ENCODE measurements at regions not wholly inside any gene's neighbourhood (a gene's known extent, or its start where the extent isn't known, plus 50 kb on each side); places are given as distances from the start of the nearest gene placed in this dataset.
"Not testable (repeated sequence)": the region's sequence is repeated elsewhere in the genome, so short reads cannot be mapped to it uniquely, and the experiment has no call there.

- Histone ChIP-seq H3K4me2 (no peak overlapping the region), H3K4me3 (no peak overlapping the region), H3K27ac (no peak overlapping the region), H3K27me3 (no peaks in the 10 kb centered on the region), H3K9ac (no peak overlapping the region), H3K9me3 (no peaks in the 10 kb centered on the region), H3K4me1 (no peaks in the 10 kb centered on the region), H3K36me3 (no peaks in the 10 kb centered on the region), H4K20me1 (no peaks in the 10 kb centered on the region)
- TF ChIP-seq Cebpa-rat (IDR thresholded peaks at IDR 0.05), result no peak
These were observed 961.1 kb upstream of the EDIL3 start for GRCh38 chr5:85345818-85346217.

GRCh38 chr5:85357309-85357708, 972.6 kb upstream of the EDIL3 start:
- H3K4me1 ChIP-seq, result no peaks in the 10 kb centered on the region
- no peaks in the 10 kb centered on the region for H4K20me1 ChIP-seq
- H3K9ac ChIP-seq, result no peak overlapping the region
- H3K4me3 ChIP-seq, result no peak overlapping the region
- no peaks in the 10 kb centered on the region for H3K9me3 ChIP-seq
- no peak overlapping the region for H3K4me2 ChIP-seq
- no peak for TF ChIP-seq Cebpa-rat (IDR thresholded peaks at IDR 0.05)
- H3K27ac ChIP-seq, result no peak overlapping the region
- no peaks in the 10 kb centered on the region for H3K36me3 ChIP-seq
- H3K27me3 ChIP-seq, result no peaks in the 10 kb centered on the region

GRCh38 chr5:85375525-85375924, 990.8 kb upstream of the EDIL3 start:
- no peak for TF ChIP-seq Cebpa-rat (IDR thresholded peaks at IDR 0.05)
- Histone ChIP-seq H3K9me3 (no peaks in the 10 kb centered on the region), H3K9ac (no peak overlapping the region), H3K27me3 (no peaks in the 10 kb centered on the region; the same call in 1 of the 2 replicates), H3K4me3 (no peak overlapping the region), H3K36me3 (no peaks in the 10 kb centered on the region), H4K20me1 (no peaks in the 10 kb centered on the region), H3K4me1 (peaks cover 12% of the 10 kb centered on the region), H3K27ac (no peak overlapping the region), H3K4me2 (peak overlapping the region; percentile 51)

GRCh38 chr5:85388770-85389169, 1004.1 kb upstream of the EDIL3 start:
- TF ChIP-seq Cebpa-rat (IDR thresholded peaks at IDR 0.05), result no peak
- H3K4me2 ChIP-seq, result no peak overlapping the region
- no peaks in the 10 kb centered on the region for H3K9me3 ChIP-seq
- no peaks in the 10 kb centered on the region for H4K20me1 ChIP-seq
- H3K4me3 ChIP-seq, result no peak overlapping the region
- H3K27me3 ChIP-seq, result no peaks in the 10 kb centered on the region
- H3K27ac ChIP-seq, result no peak overlapping the region
- no peaks in the 10 kb centered on the region for H3K36me3 ChIP-seq
- H3K9ac ChIP-seq, result no peak overlapping the region
- H3K4me1 ChIP-seq, result no peaks in the 10 kb centered on the region

- not testable (repeated sequence) for H3K4me1 ChIP-seq, H3K9ac ChIP-seq, H3K4me2 ChIP-seq, H3K4me3 ChIP-seq, H3K27ac ChIP-seq, H3K27me3 ChIP-seq, H3K36me3 ChIP-seq, H4K20me1 ChIP-seq, H3K9me3 ChIP-seq
These were observed 1007.6 kb upstream of the EDIL3 start for GRCh38 chr5:85392309-85392708.

GRCh38 chr5:85395526-85395925, 1010.8 kb upstream of the EDIL3 start:
- no peak for TF ChIP-seq Cebpa-rat (IDR thresholded peaks at IDR 0.05)
- Histone ChIP-seq H3K4me3 (no peak overlapping the region), H3K27me3 (no peaks in the 10 kb centered on the region), H3K36me3 (no peaks in the 10 kb centered on the region), H3K27ac (no peak overlapping the region), H3K9me3 (no peaks in the 10 kb centered on the region), H4K20me1 (no peaks in the 10 kb centered on the region), H3K9ac (no peak overlapping the region), H3K4me2 (no peak overlapping the region), H3K4me1 (no peaks in the 10 kb centered on the region)

GRCh38 chr5:85397451-85397850, 1012.8 kb upstream of the EDIL3 start:
- Histone ChIP-seq H3K4me3 (no peak overlapping the region), H3K9me3 (no peaks in the 10 kb centered on the region), H3K27ac (no peak overlapping the region), H3K9ac (no peak overlapping the region), H3K36me3 (no peaks in the 10 kb centered on the region), H4K20me1 (no peaks in the 10 kb centered on the region), H3K27me3 (no peaks in the 10 kb centered on the region), H3K4me2 (no peak overlapping the region), H3K4me1 (no peaks in the 10 kb centered on the region)
- no peak for TF ChIP-seq Cebpa-rat (IDR thresholded peaks at IDR 0.05)

GRCh38 chr5:85428426-85428934, 1043.8 kb upstream of the EDIL3 start:
- no peaks in the 10 kb centered on the region for H3K27me3 ChIP-seq
- no peak overlapping the region for H3K4me2 ChIP-seq
- peaks cover 9% of the 10 kb centered on the region; the same call in 1 of the 2 replicates for H3K9me3 ChIP-seq
- no peaks in the 10 kb centered on the region for H3K36me3 ChIP-seq
- H3K4me1 ChIP-seq, result no peaks in the 10 kb centered on the region
- no peak overlapping the region for H3K4me3 ChIP-seq
- H4K20me1 ChIP-seq, result no peaks in the 10 kb centered on the region
- H3K27ac ChIP-seq, result no peak overlapping the region
- no peak overlapping the region for H3K9ac ChIP-seq
- no peak for TF ChIP-seq Cebpa-rat (IDR thresholded peaks at IDR 0.05)

- H4K20me1 ChIP-seq, H3K27ac ChIP-seq, H3K4me2 ChIP-seq, H3K4me1 ChIP-seq, H3K9me3 ChIP-seq, H3K4me3 ChIP-seq, H3K9ac ChIP-seq, H3K27me3 ChIP-seq, H3K36me3 ChIP-seq: not testable (repeated sequence)
These were observed 1047.0 kb upstream of the EDIL3 start for GRCh38 chr5:85431726-85432125.

GRCh38 chr5:85441156-85441555, 1056.5 kb upstream of the EDIL3 start:
- Histone ChIP-seq H3K4me2 (no peak overlapping the region), H3K36me3 (no peaks in the 10 kb centered on the region), H3K4me1 (no peaks in the 10 kb centered on the region), H4K20me1 (no peaks in the 10 kb centered on the region), H3K27me3 (no peaks in the 10 kb centered on the region), H3K9me3 (no peaks in the 10 kb centered on the region), H3K27ac (no peak overlapping the region), H3K9ac (no peak overlapping the region), H3K4me3 (no peak overlapping the region)
- no peak for TF ChIP-seq Cebpa-rat (IDR thresholded peaks at IDR 0.05)

- Histone ChIP-seq H4K20me1 (no peaks in the 10 kb centered on the region), H3K9ac (no peak overlapping the region), H3K4me2 (no peak overlapping the region), H3K4me3 (no peak overlapping the region), H3K4me1 (no peaks in the 10 kb centered on the region), H3K9me3 (no peaks in the 10 kb centered on the region), H3K36me3 (no peaks in the 10 kb centered on the region), H3K27me3 (no peaks in the 10 kb centered on the region), H3K27ac (no peak overlapping the region)
- TF ChIP-seq Cebpa-rat (IDR thresholded peaks at IDR 0.05), result no peak
These were observed 1057.2 kb upstream of the EDIL3 start for GRCh38 chr5:85441853-85442252.

Data from BLaER1 (cell line).